ENCODE measurements at regions not wholly inside any gene's neighbourhood (a gene's known extent, or its start where the extent isn't known, plus 50 kb on each side); places are given as distances from the start of the nearest gene placed in this dataset.

DNA sequence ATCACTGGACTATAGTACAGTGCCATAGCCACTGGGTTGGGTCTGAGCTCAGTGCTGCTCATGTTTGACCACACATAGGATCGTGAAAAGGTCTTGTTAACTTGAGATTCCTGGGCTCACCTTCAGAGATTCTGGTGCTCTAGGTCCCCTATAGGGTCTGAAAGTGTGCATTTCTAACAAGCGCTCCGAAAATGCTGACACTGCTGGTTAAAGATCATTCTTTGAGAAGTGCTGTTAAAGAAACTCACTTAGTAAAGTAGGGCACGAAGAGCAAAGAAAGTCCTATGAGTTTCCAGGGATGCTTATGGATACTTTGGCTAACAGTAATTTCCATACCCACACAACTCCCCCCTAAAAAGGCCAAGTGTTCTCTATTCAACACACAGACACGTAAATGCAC is 108.1 kb upstream of the PAX6 start (continued):
- TF ChIP-seq, protein P1, sequence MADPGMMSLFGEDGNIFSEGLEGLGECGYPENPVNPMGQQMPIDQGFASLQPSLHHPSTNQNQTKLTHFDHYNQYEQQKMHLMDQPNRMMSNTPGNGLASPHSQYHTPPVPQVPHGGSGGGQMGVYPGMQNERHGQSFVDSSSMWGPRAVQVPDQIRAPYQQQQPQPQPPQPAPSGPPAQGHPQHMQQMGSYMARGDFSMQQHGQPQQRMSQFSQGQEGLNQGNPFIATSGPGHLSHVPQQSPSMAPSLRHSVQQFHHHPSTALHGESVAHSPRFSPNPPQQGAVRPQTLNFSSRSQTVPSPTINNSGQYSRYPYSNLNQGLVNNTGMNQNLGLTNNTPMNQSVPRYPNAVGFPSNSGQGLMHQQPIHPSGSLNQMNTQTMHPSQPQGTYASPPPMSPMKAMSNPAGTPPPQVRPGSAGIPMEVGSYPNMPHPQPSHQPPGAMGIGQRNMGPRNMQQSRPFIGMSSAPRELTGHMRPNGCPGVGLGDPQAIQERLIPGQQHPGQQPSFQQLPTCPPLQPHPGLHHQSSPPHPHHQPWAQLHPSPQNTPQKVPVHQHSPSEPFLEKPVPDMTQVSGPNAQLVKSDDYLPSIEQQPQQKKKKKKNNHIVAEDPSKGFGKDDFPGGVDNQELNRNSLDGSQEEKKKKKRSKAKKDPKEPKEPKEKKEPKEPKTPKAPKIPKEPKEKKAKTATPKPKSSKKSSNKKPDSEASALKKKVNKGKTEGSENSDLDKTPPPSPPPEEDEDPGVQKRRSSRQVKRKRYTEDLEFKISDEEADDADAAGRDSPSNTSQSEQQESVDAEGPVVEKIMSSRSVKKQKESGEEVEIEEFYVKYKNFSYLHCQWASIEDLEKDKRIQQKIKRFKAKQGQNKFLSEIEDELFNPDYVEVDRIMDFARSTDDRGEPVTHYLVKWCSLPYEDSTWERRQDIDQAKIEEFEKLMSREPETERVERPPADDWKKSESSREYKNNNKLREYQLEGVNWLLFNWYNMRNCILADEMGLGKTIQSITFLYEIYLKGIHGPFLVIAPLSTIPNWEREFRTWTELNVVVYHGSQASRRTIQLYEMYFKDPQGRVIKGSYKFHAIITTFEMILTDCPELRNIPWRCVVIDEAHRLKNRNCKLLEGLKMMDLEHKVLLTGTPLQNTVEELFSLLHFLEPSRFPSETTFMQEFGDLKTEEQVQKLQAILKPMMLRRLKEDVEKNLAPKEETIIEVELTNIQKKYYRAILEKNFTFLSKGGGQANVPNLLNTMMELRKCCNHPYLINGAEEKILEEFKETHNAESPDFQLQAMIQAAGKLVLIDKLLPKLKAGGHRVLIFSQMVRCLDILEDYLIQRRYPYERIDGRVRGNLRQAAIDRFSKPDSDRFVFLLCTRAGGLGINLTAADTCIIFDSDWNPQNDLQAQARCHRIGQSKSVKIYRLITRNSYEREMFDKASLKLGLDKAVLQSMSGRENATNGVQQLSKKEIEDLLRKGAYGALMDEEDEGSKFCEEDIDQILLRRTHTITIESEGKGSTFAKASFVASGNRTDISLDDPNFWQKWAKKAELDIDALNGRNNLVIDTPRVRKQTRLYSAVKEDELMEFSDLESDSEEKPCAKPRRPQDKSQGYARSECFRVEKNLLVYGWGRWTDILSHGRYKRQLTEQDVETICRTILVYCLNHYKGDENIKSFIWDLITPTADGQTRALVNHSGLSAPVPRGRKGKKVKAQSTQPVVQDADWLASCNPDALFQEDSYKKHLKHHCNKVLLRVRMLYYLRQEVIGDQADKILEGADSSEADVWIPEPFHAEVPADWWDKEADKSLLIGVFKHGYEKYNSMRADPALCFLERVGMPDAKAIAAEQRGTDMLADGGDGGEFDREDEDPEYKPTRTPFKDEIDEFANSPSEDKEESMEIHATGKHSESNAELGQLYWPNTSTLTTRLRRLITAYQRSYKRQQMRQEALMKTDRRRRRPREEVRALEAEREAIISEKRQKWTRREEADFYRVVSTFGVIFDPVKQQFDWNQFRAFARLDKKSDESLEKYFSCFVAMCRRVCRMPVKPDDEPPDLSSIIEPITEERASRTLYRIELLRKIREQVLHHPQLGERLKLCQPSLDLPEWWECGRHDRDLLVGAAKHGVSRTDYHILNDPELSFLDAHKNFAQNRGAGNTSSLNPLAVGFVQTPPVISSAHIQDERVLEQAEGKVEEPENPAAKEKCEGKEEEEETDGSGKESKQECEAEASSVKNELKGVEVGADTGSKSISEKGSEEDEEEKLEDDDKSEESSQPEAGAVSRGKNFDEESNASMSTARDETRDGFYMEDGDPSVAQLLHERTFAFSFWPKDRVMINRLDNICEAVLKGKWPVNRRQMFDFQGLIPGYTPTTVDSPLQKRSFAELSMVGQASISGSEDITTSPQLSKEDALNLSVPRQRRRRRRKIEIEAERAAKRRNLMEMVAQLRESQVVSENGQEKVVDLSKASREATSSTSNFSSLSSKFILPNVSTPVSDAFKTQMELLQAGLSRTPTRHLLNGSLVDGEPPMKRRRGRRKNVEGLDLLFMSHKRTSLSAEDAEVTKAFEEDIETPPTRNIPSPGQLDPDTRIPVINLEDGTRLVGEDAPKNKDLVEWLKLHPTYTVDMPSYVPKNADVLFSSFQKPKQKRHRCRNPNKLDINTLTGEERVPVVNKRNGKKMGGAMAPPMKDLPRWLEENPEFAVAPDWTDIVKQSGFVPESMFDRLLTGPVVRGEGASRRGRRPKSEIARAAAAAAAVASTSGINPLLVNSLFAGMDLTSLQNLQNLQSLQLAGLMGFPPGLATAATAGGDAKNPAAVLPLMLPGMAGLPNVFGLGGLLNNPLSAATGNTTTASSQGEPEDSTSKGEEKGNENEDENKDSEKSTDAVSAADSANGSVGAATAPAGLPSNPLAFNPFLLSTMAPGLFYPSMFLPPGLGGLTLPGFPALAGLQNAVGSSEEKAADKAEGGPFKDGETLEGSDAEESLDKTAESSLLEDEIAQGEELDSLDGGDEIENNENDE (IDR thresholded peaks at IDR 0.05; ENCODE audit: insufficient replicate concordance, low read length): no peak
- TF ChIP-seq CTCF (IDR thresholded peaks at IDR 0.05; ENCODE audit: control extremely low read depth in 1 of 3, insufficient read depth in 1 of 3, low read depth in 1 of 3, low read length in 3 of 3): no peak
- no peak for TF ChIP-seq SIN3A (conservative IDR thresholded peaks at IDR 0.05 in 1 of 2, IDR thresholded peaks at IDR 0.05 in 1 of 2; ENCODE audit: low read depth in 1 of 2, low read length in 2 of 2)
- no peak for TF ChIP-seq CHD1 (IDR thresholded peaks at IDR 0.05; ENCODE audit: low read depth, low read length)
- TF ChIP-seq TBP (IDR thresholded peaks at IDR 0.05; ENCODE audit: low read depth, low read length): no peak
- TF ChIP-seq SIX5 (IDR thresholded peaks at IDR 0.05; ENCODE audit: low read depth, low read length): no peak

Data from H1 (cell line).